ENCODE measurements at regions not wholly inside any gene's neighbourhood (a gene's known extent, or its start where the extent isn't known, plus 50 kb on each side); places are given as distances from the start of the nearest gene placed in this dataset.

- ATAC-seq, result no peak
- no peaks in the 10 kb centered on the region for H3K79me2 ChIP-seq (replicated peaks; ENCODE audit: insufficient read depth)
- Mint-ChIP-seq H3K27me3 (ENCODE audit: insufficient read depth, low read depth, poor library complexity) (no peaks in the 10 kb centered on the region), H3K36me3 (ENCODE audit: low read depth) (0 out of 3 replicates have a peak, but pooled peaks cover 2% of the 10 kb centered on the region), H3K9me3 (peaks cover 3% of the 10 kb centered on the region; the same call in 1 of the 3 replicates), H3K4me3 (no peak overlapping the region), H3K4me1 (no peaks in the 10 kb centered on the region), H3K27ac (no peak overlapping the region)
- H3K4me2 ChIP-seq, result no peak overlapping the region
- DNase-seq (ENCODE audit: low spot score), result no peak
- no peaks in the 10 kb centered on the region for H3K9me2 ChIP-seq (ENCODE audit: insufficient read depth)
- H2AFZ ChIP-seq, result no peak overlapping the region
- H3K27ac ChIP-seq (ENCODE audit: low read depth), result no peak overlapping the region
- no peaks in the 10 kb centered on the region for H3K36me3 ChIP-seq (ENCODE audit: insufficient read depth)
- no peaks in the 10 kb centered on the region for H3K27me3 ChIP-seq (ENCODE audit: insufficient read depth)
- no peaks in the 10 kb centered on the region for H4K20me1 ChIP-seq (replicated peaks; ENCODE audit: insufficient read depth)
- no peak overlapping the region for H3K4me3 ChIP-seq
- H3F3A ChIP-seq (replicated peaks; ENCODE audit: low read depth), result no peaks in the 10 kb centered on the region
- no peaks in the 10 kb centered on the region for H3K4me1 ChIP-seq (ENCODE audit: insufficient read depth)
- TF ChIP-seq ZNF462 (CRISPR knock-in tag; IDR thresholded peaks at IDR 0.05) (no peak), ZNF114 (CRISPR knock-in tag; IDR thresholded peaks at IDR 0.05) (no peak), NANOG (IDR thresholded peaks at IDR 0.05; ENCODE audit: borderline replicate concordance) (no peak), REST (IDR thresholded peaks at IDR 0.05; ENCODE audit: unreplicated experiment) (no peak), CREB1 (CRISPR knock-in tag; IDR thresholded peaks at IDR 0.05; ENCODE audit: low read depth) (no peak), CTCF (conservative IDR thresholded peaks at IDR 0.05; ENCODE audit: low read depth in 2 of 2) (no peak), EZH2phosphoT487 (IDR thresholded peaks at IDR 0.05; ENCODE audit: unreplicated experiment) (no peak), ZNF331 (CRISPR knock-in tag; IDR thresholded peaks at IDR 0.05; ENCODE audit: low read depth) (no peak), POLR2AphosphoS5 (IDR thresholded peaks at IDR 0.05; ENCODE audit: low read depth) (no peak), STAT1 (IDR thresholded peaks at IDR 0.05; ENCODE audit: unreplicated experiment) (no peak), ETS1 (IDR thresholded peaks at IDR 0.05) (no peak), EZH2 (IDR thresholded peaks at IDR 0.05; ENCODE audit: low read depth, unreplicated experiment) (no peak), JUNB (IDR thresholded peaks at IDR 0.05; ENCODE audit: unreplicated experiment) (no peak)
Observed at GRCh38 chr14:43408472-43408871, 1098.6 kb downstream of the FSCB start.

Measured in GM23338 (cell line).